Smooth muscle cell (in vitro differentiated cells): ENCODE measurements at regions not wholly inside any gene's neighbourhood (a gene's known extent, or its start where the extent isn't known, plus 50 kb on each side); places are given as distances from the start of the nearest gene placed in this dataset.

Experiments used
- DNase-seq: peaks from one replicate; lab custom pipeline; 2025; ENCODE audit not compliant: unreplicated experiment; lab: John Stamatoyannopoulos, UW
- H2AFZ ChIP-seq: fragments of 200-600 bp; sonication (generic); 2 replicates; pipeline ENCODE4 v1.6.0; 2016; ENCODE audit warnings: antibody characterized with exemption, low read depth, mild to moderate bottlenecking
- H3F3A ChIP-seq: fragments of 200-600 bp; sonication (generic); 2 replicates; pipeline ENCODE4 v1.6.0; 2017; ENCODE audit warnings: antibody characterized with exemption, low read depth
- H3K27ac ChIP-seq: fragments of 200-600 bp; sonication (generic); 2 replicates; pipeline ENCODE4 v1.5.1; 2016; ENCODE audit warnings: low read depth, mild to moderate bottlenecking
- H3K27me3 ChIP-seq: fragments of 200-600 bp; sonication (generic); 2 replicates; pipeline ENCODE4 v1.6.1; 2016; ENCODE audit warnings: low read depth, mild to moderate bottlenecking
- H3K36me3 ChIP-seq: fragments of 200-600 bp; sonication (generic); 2 replicates; pipeline ENCODE4 v1.5.1; 2016; ENCODE audit warnings: low read depth
- H3K4me1 ChIP-seq: fragments of 200-600 bp; sonication (generic); 2 replicates; pipeline ENCODE4 v1.5.1; 2016; ENCODE audit warnings: low read depth
- H3K4me2 ChIP-seq: fragments of 200-600 bp; sonication (generic); 2 replicates; pipeline ENCODE4 v1.6.0; 2016; ENCODE audit warnings: mild to moderate bottlenecking
- H3K4me3 ChIP-seq: fragments of 200-600 bp; sonication (generic); 2 replicates; pipeline ENCODE4 v1.5.1; 2016; ENCODE audit warnings: mild to moderate bottlenecking
- H3K79me2 ChIP-seq: fragments of 200-600 bp; sonication (generic); 2 replicates; pipeline ENCODE4 v1.6.0; 2016; ENCODE audit warnings: low read depth, mild to moderate bottlenecking
- H3K9ac ChIP-seq: fragments of 200-600 bp; sonication (generic); 2 replicates; pipeline ENCODE4 v1.6.0; 2016; ENCODE audit warnings: low read depth
- H3K9me3 ChIP-seq: fragments of 200-600 bp; sonication (generic); replicated peaks from 2 replicates; pipeline ENCODE4 v1.5.1; 2016; ENCODE audit warnings: low read depth
- H4K20me1 ChIP-seq: fragments of 200-600 bp; sonication (generic); 2 replicates; pipeline ENCODE4 v1.6.0; 2016; ENCODE audit warnings: low read depth
- WGBS: methylation state at CpG from one replicate; pipeline ENCODE4 v1.1.7; 2016; ENCODE audit warnings: low lambda C conversion rate; 5-methylcytosine and 5-hydroxymethylcytosine counted together
- TF ChIP-seq, protein P1 (sequence below): fragments of 200-600 bp; sonication (generic); IDR thresholded peaks from 2 replicates; pipeline ENCODE4 v1.5.1; 2017; ENCODE audit warnings: borderline replicate concordance, mild to moderate bottlenecking, antibody characterized with exemption; ENCODE audit not compliant: insufficient read depth, poor library complexity, severe bottlenecking

DNA sequence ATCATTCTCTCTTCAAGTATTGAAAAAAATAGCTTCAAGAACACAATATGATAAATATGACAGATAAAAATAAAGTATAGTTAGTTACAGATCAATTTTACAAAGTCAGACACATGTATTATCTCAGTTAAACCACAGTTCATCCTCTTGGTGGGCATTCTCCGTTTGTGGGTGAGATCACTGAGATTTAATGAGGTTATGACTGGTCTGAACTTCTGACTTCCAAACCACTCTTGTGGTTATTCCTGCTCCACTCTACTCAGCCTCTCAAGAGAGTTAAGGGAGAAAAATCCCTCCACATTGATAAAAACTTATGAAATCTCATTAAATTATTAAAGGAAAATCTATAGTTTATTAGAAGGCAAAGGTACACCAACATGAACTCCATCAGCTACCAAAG lies 229.9 kb upstream of the LRTM1 start:
- Histone ChIP-seq H4K20me1 (no peaks in the 10 kb centered on the region), H3F3A (peaks cover 36% of the 10 kb centered on the region), H3K9ac (peak overlapping the region; percentile 71), H2AFZ (no peak overlapping the region), H3K79me2 (no peaks in the 10 kb centered on the region), H3K4me1 (peaks cover 17% of the 10 kb centered on the region), H3K36me3 (no peaks in the 10 kb centered on the region), H3K4me2 (peak overlapping the region; percentile 47), H3K27me3 (no peaks in the 10 kb centered on the region), H3K4me3 (no peak overlapping the region), H3K27ac (peak overlapping the region; percentile 98), H3K9me3 (no peaks in the 10 kb centered on the region)
- WGBS, result 0% methylated on average over 1 of the region's 1 CpG
- no peak for DNase-seq
- TF ChIP-seq, protein P1, sequence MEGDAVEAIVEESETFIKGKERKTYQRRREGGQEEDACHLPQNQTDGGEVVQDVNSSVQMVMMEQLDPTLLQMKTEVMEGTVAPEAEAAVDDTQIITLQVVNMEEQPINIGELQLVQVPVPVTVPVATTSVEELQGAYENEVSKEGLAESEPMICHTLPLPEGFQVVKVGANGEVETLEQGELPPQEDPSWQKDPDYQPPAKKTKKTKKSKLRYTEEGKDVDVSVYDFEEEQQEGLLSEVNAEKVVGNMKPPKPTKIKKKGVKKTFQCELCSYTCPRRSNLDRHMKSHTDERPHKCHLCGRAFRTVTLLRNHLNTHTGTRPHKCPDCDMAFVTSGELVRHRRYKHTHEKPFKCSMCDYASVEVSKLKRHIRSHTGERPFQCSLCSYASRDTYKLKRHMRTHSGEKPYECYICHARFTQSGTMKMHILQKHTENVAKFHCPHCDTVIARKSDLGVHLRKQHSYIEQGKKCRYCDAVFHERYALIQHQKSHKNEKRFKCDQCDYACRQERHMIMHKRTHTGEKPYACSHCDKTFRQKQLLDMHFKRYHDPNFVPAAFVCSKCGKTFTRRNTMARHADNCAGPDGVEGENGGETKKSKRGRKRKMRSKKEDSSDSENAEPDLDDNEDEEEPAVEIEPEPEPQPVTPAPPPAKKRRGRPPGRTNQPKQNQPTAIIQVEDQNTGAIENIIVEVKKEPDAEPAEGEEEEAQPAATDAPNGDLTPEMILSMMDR, result no peak

DNA sequence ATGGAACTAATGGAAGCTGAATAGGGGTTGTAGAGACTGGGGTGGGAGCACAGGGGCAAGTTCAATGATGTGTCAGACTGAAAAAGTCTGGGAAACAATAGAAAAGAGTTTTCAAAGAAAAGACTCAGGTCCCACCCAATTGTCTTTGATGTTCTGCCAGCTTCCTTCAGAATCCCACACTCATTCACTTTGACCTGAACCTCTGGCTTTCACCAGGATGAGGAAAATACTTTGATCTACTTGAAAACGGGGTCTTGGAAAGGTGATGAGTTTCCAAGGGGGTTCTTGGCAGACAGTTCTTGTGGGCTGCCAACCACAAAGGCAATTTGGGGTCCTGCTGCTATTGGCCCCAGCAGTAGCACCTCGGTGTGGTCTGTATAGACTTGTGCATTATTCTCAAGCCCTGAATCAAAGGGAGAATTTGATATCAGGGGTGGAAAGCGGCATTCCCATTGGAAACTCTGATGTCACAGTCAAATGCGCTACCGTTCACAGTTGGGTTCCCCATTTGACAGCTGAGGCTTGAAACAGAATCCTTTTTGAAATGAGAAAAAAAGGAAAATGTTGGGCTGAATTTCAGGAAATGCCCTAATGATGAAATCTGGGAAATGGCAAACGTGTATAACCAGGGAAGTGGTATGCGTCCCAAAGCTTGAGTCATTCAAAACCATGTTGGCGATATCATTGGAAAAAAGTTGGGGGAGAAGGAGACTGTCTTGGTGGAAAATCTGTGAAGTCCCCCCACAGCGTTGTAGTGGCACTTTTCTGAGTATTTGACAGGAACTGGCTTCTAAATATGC lies 229.2 kb upstream of the LRTM1 start:
- Histone ChIP-seq H3K27ac (peak overlapping the region; percentile 98), H3F3A (peaks cover 30% of the 10 kb centered on the region), H2AFZ (no peak overlapping the region), H4K20me1 (no peaks in the 10 kb centered on the region), H3K9me3 (no peaks in the 10 kb centered on the region), H3K79me2 (no peaks in the 10 kb centered on the region), H3K36me3 (no peaks in the 10 kb centered on the region), H3K4me2 (peak overlapping the region; percentile 47), H3K9ac (peak overlapping the region; percentile 71), H3K4me3 (no peak overlapping the region), H3K4me1 (peaks cover 17% of the 10 kb centered on the region), H3K27me3 (peaks cover 4% of the 10 kb centered on the region)
- TF ChIP-seq, protein P1, result no peak
- no peak for DNase-seq
- 71% methylated on average over 9 of the region's 9 CpGs for whole genome bisulfite sequencing

DNA sequence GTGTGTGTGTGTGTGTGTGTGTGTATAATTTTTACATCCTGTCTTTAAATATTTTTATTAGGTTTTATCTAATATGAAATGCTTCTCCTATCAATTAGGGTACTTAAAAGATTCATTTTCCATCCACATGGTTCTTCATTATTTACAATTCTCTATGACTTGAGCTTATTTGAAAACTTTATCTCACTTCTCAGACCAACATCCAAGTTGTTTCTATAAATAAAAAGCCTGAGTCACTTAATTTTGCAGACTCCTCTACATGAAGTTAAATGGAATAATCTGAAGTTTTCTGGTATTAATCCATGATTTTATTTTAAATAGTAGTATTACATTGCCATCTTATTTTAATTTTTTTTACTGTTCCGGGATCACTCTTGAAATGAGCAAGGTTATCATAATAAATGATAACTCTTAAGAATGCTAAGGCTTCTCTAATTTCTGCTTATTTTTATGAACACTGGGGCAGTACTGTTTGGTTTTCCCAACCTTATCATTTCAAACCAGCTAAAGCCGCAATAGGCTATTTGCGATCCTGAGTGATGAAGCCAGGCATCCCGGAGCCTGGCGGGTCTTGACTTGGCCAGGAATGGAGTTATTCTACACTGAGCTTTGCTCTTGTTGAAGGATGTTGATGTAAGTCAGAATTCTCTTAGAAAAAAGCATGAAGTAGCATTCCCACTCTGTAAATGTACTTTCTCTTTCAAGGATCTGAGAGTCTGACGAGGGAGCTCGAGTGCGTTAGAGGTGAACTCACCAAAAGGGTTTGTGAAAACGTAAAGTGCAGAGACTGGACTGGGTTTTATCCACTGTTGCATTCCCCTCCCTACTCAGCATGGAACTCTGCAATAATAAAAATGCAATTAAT lies 220.2 kb upstream of the LRTM1 start:
- no peaks in the 10 kb centered on the region for H3K36me3 ChIP-seq
- DNase-seq, result no peak
- no peaks in the 10 kb centered on the region for H3K4me1 ChIP-seq
- peak overlapping the region; percentile 64 for H3K27ac ChIP-seq
- H2AFZ ChIP-seq, result no peak overlapping the region
- peaks cover 4% of the 10 kb centered on the region for H3K27me3 ChIP-seq
- 46% methylated on average over 9 of the region's 9 CpGs for WGBS
- no peak overlapping the region for H3K9ac ChIP-seq
- peak overlapping the region; percentile 30 for H3K4me3 ChIP-seq
- H3K79me2 ChIP-seq, result no peaks in the 10 kb centered on the region
- H4K20me1 ChIP-seq, result no peaks in the 10 kb centered on the region
- H3K9me3 ChIP-seq, result no peaks in the 10 kb centered on the region
- H3F3A ChIP-seq, result peaks cover 2% of the 10 kb centered on the region
- H3K4me2 ChIP-seq, result peak overlapping the region; percentile 80
- TF ChIP-seq, protein P1, result no peak
